A549 (cell line): ENCODE measurements at regions not wholly inside any gene's neighbourhood (a gene's known extent, or its start where the extent isn't known, plus 50 kb on each side); places are given as distances from the start of the nearest gene placed in this dataset.
"Not testable (repeated sequence)": the region's sequence is repeated elsewhere in the genome, so short reads cannot be mapped to it uniquely, and the experiment has no call there.

ENCODE experiments used
- ATAC-seq, 2 experiments: fragments of 200-7000 bp in 1 of 2; fragments of >200 bp in 1 of 2; cut with Nextera tagmentation in 1 of 2; cut with Tn5 transposase in 1 of 2; 3 replicates each; pipeline versions ENCODE4 v1.8.0 to v1.9.1; 2018 to 2020; ENCODE audit warnings: mild to moderate bottlenecking in 1 of 2, moderate library complexity in 1 of 2
- CTCF ChIA-PET: fragments of 300-600 bp; sonication (Branson Sonifier 250); formaldehyde crosslinking; extraction: SDS; loops from one replicate; lab custom pipeline; 2021; ENCODE audit warnings: antibody characterized with exemption, inconsistent platforms; lab: Yijun Ruan, JAX
- POLR2A ChIA-PET: fragments of 350-600 bp; formaldehyde crosslinking; extraction: SDS; loops from one replicate; lab custom pipeline; 2021; ENCODE audit warnings: antibody characterized with exemption, inconsistent platforms; lab: Yijun Ruan, JAX
- DNase-seq, 2 experiments: peaks; one replicate each; pipeline versions ENCODE4 v3.0.0 to v3.0.0-alpha.2; 2011 to 2016; ENCODE audit warnings: low read depth in 1 of 2, low spot score in 1 of 2
- FAIRE-seq: peaks from 2 replicates; lab custom pipeline; 2011; peaks lifted over from hg19 to GRCh38; lab: Jason Lieb, UNC
- H3K27ac ChIP-seq, 2 experiments: fragments of >200 bp; sonication (Bioruptor Twin); formaldehyde crosslinking; 3 replicates each; pipeline ENCODE4 v1.5.1; 2016 to 2017
- H3K4me1 ChIP-seq: fragments of >200 bp; sonication (Bioruptor Twin); formaldehyde crosslinking; 3 replicates; pipeline ENCODE4 v1.6.1; 2016
- H3K4me2 ChIP-seq: fragments of >200 bp; sonication (Bioruptor Twin); formaldehyde crosslinking; 3 replicates; pipeline ENCODE4 v1.6.1; 2016
- H3K4me3 ChIP-seq: fragments of >200 bp; sonication (Bioruptor Twin); formaldehyde crosslinking; 3 replicates; pipeline ENCODE4 v1.5.1; 2016
- H3K9me3 ChIP-seq: fragments of >200 bp; sonication (Bioruptor Twin); formaldehyde crosslinking; 3 replicates; pipeline ENCODE4 v1.6.1; 2016
- BHLHE40 ChIP-seq: IDR thresholded peaks from 2 replicates; pipeline ENCODE4 v1.6.1; 2012; ENCODE audit warnings: low read depth, low read length, inconsistent platforms
- CEBPB ChIP-seq, 2 experiments: fragments of >200 bp in 1 of 2; sonication (Bioruptor Twin) in 1 of 2; formaldehyde crosslinking in 1 of 2; IDR thresholded peaks; 2 replicates each; pipeline ENCODE4 v1.6.1; 2012 to 2016
- CHD4 ChIP-seq: fragments of 200-600 bp; sonication (generic); IDR thresholded peaks from 2 replicates; pipeline ENCODE4 v1.6.1; 2016; ENCODE audit warnings: antibody characterized with exemption, mild to moderate bottlenecking, borderline replicate concordance
- EHMT2 ChIP-seq: fragments of 200-600 bp; sonication (generic); IDR thresholded peaks from 2 replicates; pipeline ENCODE4 v1.6.1; 2016; ENCODE audit warnings: antibody characterized with exemption, low read depth, mild to moderate bottlenecking, moderate library complexity
- HOXB13 ChIP-seq: fragments of 250-450 bp; sonication (Bioruptor Pico); IDR thresholded peaks from 2 replicates; pipeline ENCODE4 v1.5.0; 2020; ENCODE audit warnings: low read depth, mild to moderate bottlenecking, moderate library complexity
- HOXB5 ChIP-seq: fragments of 250-450 bp; sonication (Bioruptor Pico); IDR thresholded peaks from 2 replicates; pipeline ENCODE4 v1.5.0; 2020; ENCODE audit warnings: mild to moderate bottlenecking, moderate library complexity
- JUNB ChIP-seq: fragments of >200 bp; sonication (Bioruptor Twin); formaldehyde crosslinking; IDR thresholded peaks from 2 replicates; pipeline ENCODE4 v1.6.1; 2016
- NFE2L2 ChIP-seq: fragments of 150-350 bp; conservative IDR thresholded peaks from 2 replicates; pipeline ENCODE4 v1.6.1; 2014; ENCODE audit warnings: low read length
- ZFP36 ChIP-seq: fragments of 450-650 bp; IDR thresholded peaks from 2 replicates; pipeline ENCODE4 v1.6.1; 2014; ENCODE audit warnings: borderline replicate concordance; ENCODE audit not compliant: partially characterized antibody
- WGBS: methylation state at CpG from one replicate; pipeline ENCODE4 v1.1.6; 2017; ENCODE audit errors: missing lambda C conversion rate; 5-methylcytosine and 5-hydroxymethylcytosine counted together
- small RNA-seq, 6 experiments: library from RNA; depleted of rRNA; stranded (forward); fragments of <200 nt; gene quantifications; one replicate each; pipeline ENCODE3, GENCODE V24; 2012
- TF ChIP-seq, protein P1 (sequence below): fragments of 250-450 bp; sonication (Bioruptor Pico); IDR thresholded peaks from 2 replicates; pipeline ENCODE4 v1.5.0; 2021; ENCODE audit warnings: mild to moderate bottlenecking, moderate library complexity, borderline replicate concordance
- TF ChIP-seq, protein P2 (sequence below): fragments of >200 bp; sonication (Bioruptor Twin); formaldehyde crosslinking; IDR thresholded peaks from 2 replicates; pipeline ENCODE4 v1.6.1; 2016

DNA sequence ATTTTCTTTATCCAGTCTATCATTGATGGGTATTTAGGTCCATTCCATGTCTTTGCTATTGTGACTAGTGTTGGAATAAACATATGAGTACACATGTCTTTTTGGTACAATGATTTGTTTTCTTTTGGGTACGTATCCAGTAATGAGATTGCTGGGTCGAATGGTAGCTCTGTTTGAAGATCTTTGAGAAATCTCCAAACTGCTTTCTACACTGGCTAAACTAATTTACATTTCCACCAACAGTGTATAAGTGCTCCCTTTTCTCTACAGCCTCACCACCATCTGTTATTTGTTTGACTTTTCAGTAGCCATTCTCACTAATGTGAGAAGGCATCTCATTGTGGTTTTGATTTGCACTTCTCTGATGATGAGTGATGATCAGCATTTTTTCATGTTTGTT is 103.7 kb downstream of the GOSR1 start:
- POLR2A ChIA-PET: no interaction called here

DNA sequence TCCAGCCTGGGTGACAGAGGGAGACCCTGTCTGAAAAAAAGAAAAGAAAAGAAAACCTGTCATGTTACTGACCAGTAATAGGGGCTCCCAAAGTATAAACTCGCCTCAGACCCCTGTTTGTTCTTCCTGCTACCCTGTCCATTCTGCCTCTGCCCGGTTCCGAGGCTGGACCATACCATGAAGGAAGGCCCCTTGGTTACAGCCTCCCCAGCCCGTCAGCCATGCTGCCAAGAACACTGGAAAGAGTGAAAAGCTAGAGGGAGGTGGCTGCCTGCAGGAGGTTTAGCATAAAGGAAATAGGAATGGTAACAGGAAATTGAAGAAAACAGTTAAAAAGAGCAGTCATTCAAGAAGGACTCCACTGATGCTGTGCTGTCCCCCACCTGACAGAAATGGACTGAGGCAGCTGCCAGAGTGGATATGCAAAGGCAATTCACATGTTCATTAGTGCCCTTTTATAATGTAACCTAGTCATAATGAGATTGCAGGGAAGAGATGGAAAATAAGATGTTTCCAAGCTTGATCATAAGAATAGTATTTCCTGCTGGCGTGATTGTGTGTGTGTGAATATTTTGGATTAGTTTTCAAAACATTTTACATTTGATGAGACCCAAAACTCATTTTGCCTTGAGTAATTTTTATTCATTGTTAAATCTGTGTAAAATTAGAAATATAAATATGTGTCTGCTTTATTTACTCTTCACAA is 102.6 kb downstream of the GOSR1 start:
- TF ChIP-seq HOXB13 (CRISPR knock-in tag): no peak
- TF ChIP-seq CEBPB (IDR thresholded peaks at IDR 0.05): no peak
- TF ChIP-seq, protein P1, sequence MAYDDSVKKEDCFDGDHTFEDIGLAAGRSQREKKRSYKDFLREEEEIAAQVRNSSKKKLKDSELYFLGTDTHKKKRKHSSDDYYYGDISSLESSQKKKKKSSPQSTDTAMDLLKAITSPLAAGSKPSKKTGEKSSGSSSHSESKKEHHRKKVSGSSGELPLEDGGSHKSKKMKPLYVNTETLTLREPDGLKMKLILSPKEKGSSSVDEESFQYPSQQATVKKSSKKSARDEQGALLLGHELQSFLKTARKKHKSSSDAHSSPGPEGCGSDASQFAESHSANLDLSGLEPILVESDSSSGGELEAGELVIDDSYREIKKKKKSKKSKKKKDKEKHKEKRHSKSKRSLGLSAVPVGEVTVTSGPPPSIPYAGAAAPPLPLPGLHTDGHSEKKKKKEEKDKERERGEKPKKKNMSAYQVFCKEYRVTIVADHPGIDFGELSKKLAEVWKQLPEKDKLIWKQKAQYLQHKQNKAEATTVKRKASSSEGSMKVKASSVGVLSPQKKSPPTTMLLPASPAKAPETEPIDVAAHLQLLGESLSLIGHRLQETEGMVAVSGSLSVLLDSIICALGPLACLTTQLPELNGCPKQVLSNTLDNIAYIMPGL (CRISPR knock-in tag): no peak
- FAIRE-seq (no peak), ATAC-seq (no peak), DNase-seq (no peak)
- no peaks in the 10 kb centered on the region for H3K4me1 ChIP-seq
- no peaks in the 10 kb centered on the region for H3K9me3 ChIP-seq
- ChIA-PET POLR2A (no interaction called here), CTCF (no interaction called here)
- H3K27ac ChIP-seq: no peak overlapping the region
- WGBS: 70% methylated on average over 5 of the region's 5 CpGs
- H3K4me2 ChIP-seq: no peak overlapping the region
- H3K4me3 ChIP-seq: no peak overlapping the region

More for the DNA sequence above, 103.7 kb downstream of the GOSR1 start:
- H3K4me2 ChIP-seq: no peak overlapping the region
- DNase-seq: no peak
- H3K27ac ChIP-seq: no peak overlapping the region
- CTCF ChIA-PET: interaction anchor here (1.0 kb wide), 1 partner anchor 138 kb away, joined by 6 read pairs; no protein-coding TSS in a partner anchor
- no peak overlapping the region for H3K4me3 ChIP-seq
- H3K9me3 ChIP-seq: no peaks in the 10 kb centered on the region
- TF ChIP-seq NFE2L2 (no peak), BHLHE40 (no peak), HOXB5 (no peak), ZFP36 (no peak), JUNB (no peak), CHD4 (no peak), EHMT2 (no peak)
- TF ChIP-seq, protein P1 (CRISPR knock-in tag): no peak
- TF ChIP-seq, protein P2, sequence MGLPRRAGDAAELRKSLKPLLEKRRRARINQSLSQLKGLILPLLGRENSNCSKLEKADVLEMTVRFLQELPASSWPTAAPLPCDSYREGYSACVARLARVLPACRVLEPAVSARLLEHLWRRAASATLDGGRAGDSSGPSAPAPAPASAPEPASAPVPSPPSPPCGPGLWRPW: no peak
- TF ChIP-seq, all 56 proteins: peak for 0
- whole genome bisulfite sequencing: 87% methylated on average over 2 of the region's 2 CpGs
- ATAC-seq (no peak), FAIRE-seq (peak; percentile 83)
- no peaks in the 10 kb centered on the region for H3K4me1 ChIP-seq

DNA sequence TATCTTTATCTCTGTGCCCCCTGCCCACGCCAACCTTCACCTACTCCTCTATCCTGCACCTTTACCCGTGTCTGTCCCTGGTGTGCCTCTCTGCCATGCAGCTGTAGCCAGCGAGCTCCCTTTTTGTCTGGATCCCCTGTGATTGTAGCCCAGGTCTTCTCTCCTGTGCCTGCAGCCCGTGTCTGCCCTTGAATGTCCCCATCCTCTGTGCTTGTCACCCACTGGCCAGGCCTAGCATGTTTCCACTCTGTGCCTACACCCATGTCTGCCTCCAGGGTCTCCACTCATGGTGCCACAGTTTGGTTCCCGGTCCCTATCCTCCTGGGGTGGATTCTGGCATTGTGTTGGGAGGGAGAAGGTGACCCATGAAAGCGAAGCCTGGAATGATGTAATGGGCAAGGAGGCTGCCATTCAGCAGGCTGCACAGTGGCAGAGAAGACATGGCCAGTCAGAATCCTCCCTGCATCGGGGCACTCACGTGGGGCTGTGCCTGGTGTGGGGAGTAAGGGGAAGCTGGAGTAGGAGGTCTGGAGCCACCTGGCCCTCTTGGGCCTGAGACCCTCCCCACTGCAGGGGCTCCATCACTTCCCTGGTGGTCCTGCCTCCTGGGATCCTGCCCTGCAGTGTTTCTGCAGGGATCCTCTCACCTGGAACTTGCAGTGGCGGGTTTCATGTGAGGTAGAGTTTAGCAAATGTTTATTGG is 101.0 kb downstream of the GOSR1 start:
- peak; percentile 26 to 34; a peak in 4 of 6 replicates for ATAC-seq
- POLR2A ChIA-PET, H3K27ac ChIP-seq, H3K9me3 ChIP-seq, FAIRE-seq, DNase-seq, H3K4me1 ChIP-seq, H3K4me3 ChIP-seq, H3K4me2 ChIP-seq: not testable (repeated sequence)
- CTCF ChIA-PET: interaction anchor here (0.6 kb wide), 1 partner anchor 10 kb away, joined by 3 read pairs; no protein-coding TSS in a partner anchor
- 54% methylated on average over 9 of the region's 9 CpGs for WGBS

Small RNAs in the stretch of these regions (small RNA-seq; reads per million reads assigned to genes)
- gene AC005562.1 (0 reads per million in 6 experiments), gene AC127024.7 (0 to 0.35 (median 0) reads per million in 6 experiments), gene RN7SL316P (0 reads per million in 6 experiments)
